Ascending aorta (tissue), 2 donors: ENCODE measurements at regions not wholly inside any gene's neighbourhood (a gene's known extent, or its start where the extent isn't known, plus 50 kb on each side); places are given as distances from the start of the nearest gene placed in this dataset.

Experiments used
- DNase-seq, 2 donors: peaks; one replicate each; pipeline ENCODE4 v3.0.0-alpha.2; 2019; ENCODE audit warnings: low spot score in 2 of 2
- H3K27ac ChIP-seq, 2 donors: fragments of 200-600 bp; sonication (generic); one replicate each; pipeline ENCODE4 v1.5.1; 2016 to 2017; ENCODE audit warnings: mild to moderate bottlenecking in 1 of 2
- H3K27me3 ChIP-seq: fragments of 200-600 bp; sonication (generic); one replicate; pipeline ENCODE4 v1.5.1; 2017
- H3K36me3 ChIP-seq, 2 donors: fragments of 200-600 bp; sonication (generic); one replicate each; pipeline ENCODE4 v1.5.1; 2016
- H3K4me1 ChIP-seq, 2 donors: fragments of 200-600 bp; sonication (generic); one replicate each; pipeline ENCODE4 v1.5.1; 2016 to 2017; ENCODE audit warnings: mild to moderate bottlenecking in 1 of 2
- H3K4me3 ChIP-seq, 2 donors: fragments of 200-600 bp; sonication (generic); one replicate each; pipeline ENCODE4 v1.5.1; 2016 to 2017; ENCODE audit warnings: mild to moderate bottlenecking in 1 of 2
- H3K9me3 ChIP-seq, 2 donors: fragments of 200-600 bp; sonication (generic); one replicate each; pipeline ENCODE4 v1.5.1; 2016
- CTCF ChIP-seq, 3 experiments: fragments of 200-600 bp in 2 of 3; fragments of 450-650 bp in 1 of 3; sonication (generic) in 2 of 3; IDR thresholded peaks; one replicate each; pipeline ENCODE4 v1.5.1; 2016 to 2019; ENCODE audit warnings: antibody characterized with exemption in 3 of 3, mild to moderate bottlenecking in 1 of 3, moderate library complexity in 1 of 3
- intact Hi-C: fragments of 100-400 bp; cut with DNase I; formaldehyde crosslinking; loops from one replicate; pipeline ENCODE4 v1.15.1; 2023

- Histone ChIP-seq H3K4me1 (no peaks in the 10 kb centered on the region), H3K9me3 (no peaks in the 10 kb centered on the region), H3K36me3 (no peaks in the 10 kb centered on the region), H3K4me3 (no peak overlapping the region), H3K27me3 (no peaks in the 10 kb centered on the region), H3K27ac (no peak overlapping the region)
- TF ChIP-seq CTCF (IDR thresholded peaks at IDR 0.05) = no peak
- intact Hi-C loops = no loop called here
- DNase-seq = no peak
Measured at GRCh38 chr22:47858773-47859306, 1096.4 kb downstream of the TBC1D22A start.

GRCh38 chr22:47854680-47855079, 1092.2 kb downstream of the TBC1D22A start:
- intact Hi-C loops = no loop called here
- Histone ChIP-seq H3K27ac (no peak overlapping the region), H3K9me3 (no peaks in the 10 kb centered on the region), H3K27me3 (no peaks in the 10 kb centered on the region), H3K4me3 (no peak overlapping the region), H3K4me1 (no peaks in the 10 kb centered on the region), H3K36me3 (no peaks in the 10 kb centered on the region)
- DNase-seq = no peak
- TF ChIP-seq CTCF (IDR thresholded peaks at IDR 0.05) = no peak

GRCh38 chr22:47854251-47854650, 1091.8 kb downstream of the TBC1D22A start:
- TF ChIP-seq CTCF (IDR thresholded peaks at IDR 0.05) = no peak
- Histone ChIP-seq H3K27me3 (no peaks in the 10 kb centered on the region), H3K4me3 (no peak overlapping the region), H3K36me3 (no peaks in the 10 kb centered on the region), H3K9me3 (no peaks in the 10 kb centered on the region), H3K4me1 (no peaks in the 10 kb centered on the region), H3K27ac (no peak overlapping the region)
- intact Hi-C loops = no loop called here
- no peak for DNase-seq

GRCh38 chr22:47853750-47854149, 1091.3 kb downstream of the TBC1D22A start:
- Histone ChIP-seq H3K36me3 (no peaks in the 10 kb centered on the region), H3K4me3 (no peak overlapping the region), H3K27ac (no peak overlapping the region), H3K4me1 (no peaks in the 10 kb centered on the region), H3K27me3 (no peaks in the 10 kb centered on the region), H3K9me3 (no peaks in the 10 kb centered on the region)
- DNase-seq = no peak
- TF ChIP-seq CTCF (IDR thresholded peaks at IDR 0.05) = no peak
- intact Hi-C loops = no loop called here

GRCh38 chr22:47851586-47851985, 1089.1 kb downstream of the TBC1D22A start:
- no peak for DNase-seq
- H3K27ac ChIP-seq = no peak overlapping the region
- no peaks in the 10 kb centered on the region for H3K27me3 ChIP-seq
- no peaks in the 10 kb centered on the region for H3K4me1 ChIP-seq
- TF ChIP-seq CTCF (IDR thresholded peaks at IDR 0.05) = no peak
- no peak overlapping the region for H3K4me3 ChIP-seq
- intact Hi-C loops = no loop called here
- no peaks in the 10 kb centered on the region for H3K36me3 ChIP-seq
- no peaks in the 10 kb centered on the region for H3K9me3 ChIP-seq

GRCh38 chr22:47850644-47851151, 1088.2 kb downstream of the TBC1D22A start:
- no peaks in the 10 kb centered on the region for H3K36me3 ChIP-seq
- no peak overlapping the region for H3K27ac ChIP-seq
- intact Hi-C loops = no loop called here
- no peak overlapping the region for H3K4me3 ChIP-seq
- H3K4me1 ChIP-seq = no peaks in the 10 kb centered on the region
- H3K27me3 ChIP-seq = no peaks in the 10 kb centered on the region
- no peak for DNase-seq
- H3K9me3 ChIP-seq = no peaks in the 10 kb centered on the region
- no peak for TF ChIP-seq CTCF (IDR thresholded peaks at IDR 0.05)
